Right lobe of liver (tissue), 4 donors: ENCODE measurements at regions not wholly inside any gene's neighbourhood (a gene's known extent, or its start where the extent isn't known, plus 50 kb on each side); places are given as distances from the start of the nearest gene placed in this dataset.

ENCODE experiments used
- POLR2A ChIP-seq: fragments of 450-650 bp; IDR thresholded peaks from one replicate; pipeline ENCODE4 v1.6.1; 2017; ENCODE audit warnings: antibody characterized with exemption, mild to moderate bottlenecking
- TF ChIP-seq, protein P1 (sequence below), 4 donors: fragments of 200-600 bp in 3 of 4; fragments of 450-650 bp in 1 of 4; IDR thresholded peaks; one replicate each; pipeline versions ENCODE4 v1.5.1 to v1.8.0; 2016 to 2022; ENCODE audit warnings: antibody characterized with exemption in 4 of 4, mild to moderate bottlenecking in 2 of 4
- donor health status: DM: no; HTN: no; CAD: no.
- donor health status: DM: no; HTN: no; CAD: no.
- donor health status: DM: no; HTN: yes; CAD: no.

DNA sequence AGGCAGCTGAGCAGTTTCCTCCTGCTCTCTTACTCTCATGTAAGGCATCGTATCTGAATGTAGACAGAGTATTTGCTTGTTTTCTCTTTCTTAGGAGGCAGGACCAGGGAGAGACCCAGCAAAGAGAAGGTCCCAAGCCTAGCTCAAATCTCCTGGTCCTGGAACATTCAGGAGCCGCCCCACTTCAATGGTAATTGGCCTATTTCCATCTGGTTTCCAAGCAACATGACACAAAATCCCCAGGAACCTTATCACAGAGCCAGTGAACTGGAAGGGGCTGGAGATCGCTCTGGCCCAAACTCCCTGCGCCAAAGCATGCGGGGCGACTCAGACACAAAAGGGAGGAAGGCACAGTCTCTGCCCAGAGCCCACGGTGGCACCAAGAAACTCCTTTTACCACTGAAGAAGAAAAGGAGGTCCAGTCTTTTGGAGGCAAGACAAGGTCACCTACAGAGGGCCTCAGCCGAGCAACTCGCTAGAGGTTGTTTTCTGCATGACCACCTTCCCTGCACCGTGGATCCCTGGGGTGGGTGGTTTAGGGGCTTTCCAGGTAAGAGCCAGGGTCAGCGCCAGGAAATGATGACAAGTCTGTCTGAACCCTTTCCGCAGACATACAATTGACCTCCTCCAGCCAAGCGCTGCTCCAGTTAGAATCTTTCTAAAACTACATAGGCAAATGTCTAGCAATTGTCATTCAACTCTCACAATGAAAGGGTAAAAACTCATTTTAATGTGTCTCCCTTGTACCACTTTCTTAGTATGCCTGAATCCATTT lies 394.7 kb downstream of the SOX9 start:
- no peak for TF ChIP-seq POLR2A
- TF ChIP-seq, protein P1, sequence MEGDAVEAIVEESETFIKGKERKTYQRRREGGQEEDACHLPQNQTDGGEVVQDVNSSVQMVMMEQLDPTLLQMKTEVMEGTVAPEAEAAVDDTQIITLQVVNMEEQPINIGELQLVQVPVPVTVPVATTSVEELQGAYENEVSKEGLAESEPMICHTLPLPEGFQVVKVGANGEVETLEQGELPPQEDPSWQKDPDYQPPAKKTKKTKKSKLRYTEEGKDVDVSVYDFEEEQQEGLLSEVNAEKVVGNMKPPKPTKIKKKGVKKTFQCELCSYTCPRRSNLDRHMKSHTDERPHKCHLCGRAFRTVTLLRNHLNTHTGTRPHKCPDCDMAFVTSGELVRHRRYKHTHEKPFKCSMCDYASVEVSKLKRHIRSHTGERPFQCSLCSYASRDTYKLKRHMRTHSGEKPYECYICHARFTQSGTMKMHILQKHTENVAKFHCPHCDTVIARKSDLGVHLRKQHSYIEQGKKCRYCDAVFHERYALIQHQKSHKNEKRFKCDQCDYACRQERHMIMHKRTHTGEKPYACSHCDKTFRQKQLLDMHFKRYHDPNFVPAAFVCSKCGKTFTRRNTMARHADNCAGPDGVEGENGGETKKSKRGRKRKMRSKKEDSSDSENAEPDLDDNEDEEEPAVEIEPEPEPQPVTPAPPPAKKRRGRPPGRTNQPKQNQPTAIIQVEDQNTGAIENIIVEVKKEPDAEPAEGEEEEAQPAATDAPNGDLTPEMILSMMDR (IDR thresholded peaks at IDR 0.05): no peak
